EH (cell line): ENCODE measurements at regions not wholly inside any gene's neighbourhood (a gene's known extent, or its start where the extent isn't known, plus 50 kb on each side); places are given as distances from the start of the nearest gene placed in this dataset.
"Not testable (repeated sequence)": the region's sequence is repeated elsewhere in the genome, so short reads cannot be mapped to it uniquely, and the experiment has no call there.

ENCODE experiments used
- DNase-seq: peaks from one replicate; pipeline ENCODE4 v3.0.0-alpha.2; 2015; ENCODE audit warnings: low read depth

DNA sequence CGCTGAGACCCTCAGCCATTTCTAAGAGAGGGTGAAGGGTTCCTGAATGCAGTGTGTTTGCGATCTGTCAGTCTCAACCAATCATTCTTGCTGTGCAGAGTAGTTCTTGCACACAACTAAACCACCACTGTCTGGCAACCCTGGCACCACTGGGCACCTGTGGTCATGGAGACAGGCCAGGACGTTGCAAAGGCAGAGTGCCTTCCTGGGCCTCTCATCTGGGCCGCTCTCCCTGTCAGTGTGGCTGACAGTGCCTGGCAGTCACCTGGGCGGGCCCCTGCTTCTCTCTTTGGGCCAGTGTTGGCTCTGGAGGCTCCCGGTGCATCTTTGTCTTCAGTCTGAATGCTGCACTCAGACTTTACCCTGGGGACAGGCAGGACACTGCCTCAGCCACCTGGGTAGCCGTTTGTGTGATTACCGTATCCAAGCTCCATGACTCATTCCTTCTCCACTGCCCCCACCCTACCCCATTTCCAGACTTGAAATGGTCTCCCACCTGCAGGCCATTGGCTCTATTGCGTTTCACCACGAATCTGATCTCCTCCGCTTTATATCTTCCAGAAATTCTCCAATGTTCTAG is 104.6 kb upstream of the KLF13 start:
- DNase-seq, result no peak

DNA sequence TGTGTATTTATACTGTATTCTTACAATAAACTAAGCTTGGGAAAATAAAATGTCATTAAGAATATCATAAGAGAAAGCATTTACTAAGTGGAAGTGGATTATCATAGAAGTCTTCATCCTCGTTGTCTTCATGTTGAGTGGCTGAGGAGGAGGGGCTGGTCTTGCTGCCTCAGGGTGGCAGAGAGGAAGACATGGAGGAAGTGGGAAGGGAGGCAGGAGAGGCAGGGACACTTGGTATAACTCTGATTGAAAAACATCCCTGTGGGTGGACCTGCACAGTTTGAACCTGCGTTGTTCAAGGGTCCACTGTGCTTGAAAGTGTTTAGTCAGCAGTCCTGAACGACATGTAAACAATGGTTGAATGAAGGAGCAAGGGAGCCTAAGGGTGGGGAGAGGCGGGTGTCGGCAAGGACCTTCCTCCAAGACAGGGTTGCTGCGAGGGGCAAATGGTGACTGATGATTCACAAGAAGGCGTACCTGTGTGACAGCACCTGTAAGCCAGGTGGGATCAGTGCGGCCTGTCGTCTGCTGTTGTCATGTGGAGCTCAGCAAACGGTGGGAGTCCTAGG is 103.8 kb upstream of the KLF13 start:
- DNase-seq, result no peak

DNA sequence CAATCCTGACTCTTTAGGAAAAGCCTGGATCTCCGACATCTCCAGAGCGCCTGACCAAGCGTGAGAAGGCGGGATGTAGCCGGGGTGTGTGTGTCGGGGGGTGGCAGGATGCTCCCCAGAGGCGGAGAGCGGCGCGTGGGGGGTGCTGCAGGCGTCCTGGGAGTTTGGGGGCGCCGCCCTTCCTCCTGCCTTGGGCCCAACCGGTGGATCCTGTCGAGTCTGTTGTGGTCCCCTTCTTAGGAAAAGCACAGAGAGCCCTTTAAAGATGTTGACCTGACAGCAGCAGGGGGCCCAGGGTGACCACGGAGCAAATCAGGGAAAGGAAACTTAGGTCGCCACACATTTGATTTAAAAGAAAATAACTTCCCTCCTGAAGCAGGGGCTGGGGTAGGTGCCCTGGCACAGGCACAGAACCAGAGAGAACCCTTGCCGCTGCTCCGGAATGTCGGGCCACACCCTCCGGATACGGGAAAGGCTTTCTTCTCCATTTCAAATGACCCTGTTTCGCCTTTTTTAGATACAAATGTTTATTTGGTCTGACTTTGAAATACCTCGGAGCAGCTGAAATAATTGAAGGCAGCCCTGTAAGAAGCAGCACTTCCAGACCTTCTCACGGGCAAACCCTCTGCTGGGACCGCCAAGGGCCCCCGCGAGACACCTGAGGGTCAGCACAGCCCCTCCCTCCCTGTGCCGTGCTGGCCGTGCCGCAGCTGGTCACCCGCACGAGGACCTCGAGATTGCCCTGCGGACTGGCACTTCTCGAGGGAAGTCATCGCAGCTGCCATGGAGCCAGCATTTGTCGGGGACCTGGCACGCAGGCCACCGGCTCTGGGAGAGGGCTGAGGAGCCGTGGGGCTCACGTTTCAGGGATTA is 102.9 kb upstream of the KLF13 start:
- DNase-seq, result peak; percentile 21

DNA sequence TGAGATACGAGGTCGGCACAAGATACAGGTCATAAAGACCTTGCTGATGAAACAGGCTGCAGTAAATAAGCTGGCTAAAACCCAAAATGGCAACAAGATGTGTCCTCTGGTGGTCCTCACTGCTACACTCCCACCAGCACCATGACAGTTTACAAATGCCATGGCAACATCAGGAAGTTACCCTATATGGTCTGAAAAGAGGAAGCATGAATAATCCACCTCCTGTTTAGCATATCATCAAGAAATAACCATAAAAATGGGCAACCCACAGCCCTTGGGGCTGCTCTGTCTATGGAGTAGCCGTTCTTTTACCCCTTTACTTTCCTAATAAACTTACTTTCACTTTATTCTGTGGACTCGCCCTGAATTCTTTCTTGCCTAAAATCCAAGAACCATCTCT is 102.0 kb upstream of the KLF13 start:
- DNase-seq, result not testable (repeated sequence)

DNA sequence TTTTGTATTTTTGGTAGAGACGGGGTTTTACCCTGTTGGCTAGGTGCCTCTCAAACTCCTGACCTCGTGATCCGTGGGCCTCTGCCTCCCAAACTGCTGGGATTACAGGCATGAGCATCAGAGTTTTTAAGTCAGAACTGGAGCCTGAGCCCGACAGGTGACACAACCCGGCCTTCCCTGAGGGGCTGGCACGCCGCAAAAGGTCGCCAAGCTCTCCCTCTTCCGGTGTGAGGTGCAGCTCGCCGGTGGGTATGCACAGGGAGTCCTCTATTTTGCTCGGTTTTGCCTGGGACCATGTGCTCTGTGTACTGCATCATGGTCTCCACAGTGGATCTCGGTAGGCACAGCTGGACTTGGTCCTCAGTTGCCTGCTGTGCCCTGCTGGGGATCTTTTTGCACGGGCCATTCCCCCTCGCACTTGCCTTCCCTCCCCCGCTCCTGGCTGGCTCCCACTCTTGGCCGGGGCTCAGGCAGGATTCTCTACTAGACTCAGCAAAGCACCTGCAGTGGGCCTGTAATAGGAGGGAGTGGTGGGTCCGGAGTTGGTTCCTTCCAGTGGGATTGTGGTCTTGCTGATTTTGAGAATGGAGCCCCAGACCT is 101.2 kb upstream of the KLF13 start:
- DNase-seq, result no peak

DNA sequence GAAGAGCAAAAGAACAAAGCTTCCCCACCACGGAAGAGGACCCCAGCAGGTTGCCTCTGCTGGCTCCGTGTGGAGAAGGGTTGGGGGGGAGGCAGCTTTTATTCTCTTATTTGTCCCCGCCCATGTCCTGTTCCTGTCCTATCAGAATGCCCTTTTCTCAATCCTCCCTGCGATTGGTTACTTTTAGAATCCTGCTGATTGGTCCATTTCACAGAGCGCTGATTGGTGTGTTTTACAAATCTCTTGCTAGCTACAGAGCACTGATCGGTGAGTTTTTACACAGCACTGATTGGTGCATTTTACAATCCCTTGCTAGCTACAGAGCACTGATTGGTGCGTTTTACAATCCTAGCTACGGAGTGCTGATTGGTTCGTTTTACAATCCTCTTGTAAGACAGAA is 100.6 kb upstream of the KLF13 start:
- DNase-seq, result no peak

DNA sequence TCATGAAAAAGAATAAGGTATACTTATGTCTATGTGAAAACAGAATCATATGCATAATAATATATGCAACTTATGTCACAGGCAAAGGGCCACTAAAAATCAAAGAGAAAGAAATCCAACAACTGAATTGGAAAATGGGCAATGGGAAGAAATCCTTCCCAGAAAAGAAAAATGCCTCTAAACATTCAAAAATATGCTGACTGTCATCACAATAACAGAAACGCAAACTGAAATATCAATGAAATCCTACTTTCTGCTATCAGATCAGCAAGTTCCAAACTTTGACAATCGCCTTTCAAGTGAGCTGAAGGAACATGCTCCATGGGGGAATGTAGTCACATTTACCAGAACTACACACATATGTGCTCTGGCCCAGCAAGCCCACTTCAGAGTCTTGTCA is 99.4 kb upstream of the KLF13 start:
- DNase-seq, result no peak

DNA sequence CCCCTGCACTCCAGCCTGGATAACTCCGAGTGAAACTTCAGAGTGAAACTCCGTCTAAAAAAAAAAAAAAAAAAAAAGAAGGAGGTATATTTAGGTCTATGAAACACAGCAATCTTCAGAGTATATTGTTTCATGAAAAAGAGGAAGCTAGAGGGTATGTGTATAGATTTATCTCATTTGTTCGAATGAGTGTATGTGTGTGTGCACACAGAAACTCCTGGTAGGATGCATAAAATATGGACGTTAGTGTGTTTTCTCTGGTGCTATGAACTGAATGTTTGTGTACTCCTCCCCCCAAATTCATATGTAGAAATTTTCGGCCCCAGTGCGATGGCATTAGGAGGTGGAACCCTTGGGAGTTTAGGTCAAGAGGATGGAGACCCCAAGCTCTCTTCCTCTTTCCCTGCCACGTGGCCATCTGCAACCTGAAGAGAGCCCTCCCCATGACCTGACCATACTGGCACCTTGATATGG is 98.6 kb upstream of the KLF13 start:
- DNase-seq, result no peak

DNA sequence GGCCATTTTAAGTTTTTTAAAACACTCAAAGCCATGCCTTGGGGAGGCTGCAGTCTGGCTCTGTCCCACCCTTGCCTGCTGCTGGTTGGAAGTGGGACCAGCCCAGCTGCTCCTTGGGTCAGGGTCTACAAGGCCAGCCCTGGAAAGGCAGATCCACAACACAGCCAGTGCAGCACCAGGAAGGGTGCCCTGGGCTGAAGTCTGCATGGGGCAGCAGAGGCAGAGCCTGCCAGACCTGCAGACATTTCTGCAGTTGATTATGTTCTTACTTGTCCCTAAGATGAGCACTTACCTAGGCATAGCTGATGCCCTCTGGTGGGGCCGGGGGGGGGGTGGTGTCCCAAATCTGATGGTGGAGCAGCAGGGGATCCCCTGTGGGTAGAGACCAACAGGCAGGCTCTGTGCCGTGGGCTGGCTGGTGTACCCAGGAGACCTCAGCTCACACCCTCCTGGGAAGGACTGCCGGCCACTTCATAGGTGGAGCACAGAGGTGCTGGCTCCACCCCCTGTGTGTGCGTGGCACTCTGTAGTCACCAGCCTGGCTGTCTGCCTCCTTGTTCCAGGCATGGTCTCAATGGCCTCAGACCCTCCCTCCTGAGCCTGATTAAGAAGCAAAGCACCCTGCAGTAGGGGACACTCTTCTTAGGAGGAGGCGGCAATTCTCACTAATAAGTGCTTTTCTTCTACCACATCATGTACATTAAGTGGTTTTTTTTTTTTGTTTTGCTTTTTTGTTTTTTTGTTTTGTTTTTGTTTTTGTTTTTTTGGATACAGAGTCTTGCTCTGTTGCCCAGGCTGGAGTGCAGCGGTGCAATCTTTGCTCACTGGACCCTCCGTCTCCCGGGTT is 97.4 kb upstream of the KLF13 start:
- DNase-seq, result no peak

DNA sequence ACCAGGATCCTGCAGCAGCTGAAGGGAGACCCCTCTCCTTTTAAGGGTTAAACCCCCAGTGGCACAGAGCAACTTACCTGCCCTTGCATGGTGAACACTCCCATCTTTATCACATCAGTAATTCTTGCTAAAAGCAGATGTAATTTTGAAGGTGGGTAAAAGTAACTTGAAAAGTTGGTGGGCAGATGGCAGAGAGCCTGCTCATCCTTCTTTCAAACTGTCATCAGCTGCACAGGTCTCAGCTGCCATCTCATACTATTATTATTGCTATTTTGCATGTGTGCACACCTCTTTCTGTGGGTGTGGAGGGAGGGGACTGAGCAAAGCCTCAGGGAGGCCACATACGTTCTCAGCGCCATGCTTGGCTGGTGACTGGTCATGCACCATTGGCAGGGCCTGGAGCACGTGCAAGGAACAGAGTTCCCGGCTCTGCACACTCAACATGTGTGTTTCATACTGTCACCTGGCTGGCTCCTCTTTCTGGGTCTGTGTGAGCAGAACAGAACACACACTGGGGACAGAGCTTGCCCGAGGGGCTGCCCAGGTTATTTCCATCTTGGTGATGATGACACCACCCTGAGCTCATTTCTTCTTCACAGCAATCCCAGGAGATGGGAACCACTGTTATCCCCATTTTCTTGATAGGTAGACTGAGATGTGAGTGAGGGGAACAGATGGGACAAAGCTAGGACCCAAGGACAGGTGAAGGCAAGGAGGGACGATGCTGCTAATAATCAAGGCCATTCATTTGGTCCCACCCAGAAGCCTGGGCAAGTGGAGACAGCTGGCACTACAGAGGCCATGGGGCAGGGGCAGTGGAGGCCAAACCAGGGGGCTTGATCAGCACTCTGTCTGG is 95.8 kb upstream of the KLF13 start:
- DNase-seq, result no peak

DNA sequence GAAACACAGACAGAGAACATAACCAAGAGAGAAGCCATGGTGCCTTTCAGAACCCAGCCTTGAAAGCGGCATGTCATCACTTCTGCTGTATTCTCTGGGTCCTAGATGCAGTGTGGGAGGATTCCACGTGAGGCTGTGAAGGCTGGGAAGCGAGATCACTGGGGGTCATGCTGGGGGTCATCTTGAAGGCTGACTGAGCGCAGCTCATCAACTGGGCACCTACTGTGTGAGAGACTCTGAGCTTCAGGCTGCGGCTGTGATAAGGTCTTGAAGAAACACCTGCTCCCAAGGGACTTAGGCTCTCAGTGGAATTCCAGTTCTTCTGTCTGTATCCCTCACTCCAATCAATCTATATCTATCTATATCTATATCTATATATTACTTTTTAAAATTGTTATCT is 91.8 kb upstream of the KLF13 start:
- DNase-seq, result no peak

DNA sequence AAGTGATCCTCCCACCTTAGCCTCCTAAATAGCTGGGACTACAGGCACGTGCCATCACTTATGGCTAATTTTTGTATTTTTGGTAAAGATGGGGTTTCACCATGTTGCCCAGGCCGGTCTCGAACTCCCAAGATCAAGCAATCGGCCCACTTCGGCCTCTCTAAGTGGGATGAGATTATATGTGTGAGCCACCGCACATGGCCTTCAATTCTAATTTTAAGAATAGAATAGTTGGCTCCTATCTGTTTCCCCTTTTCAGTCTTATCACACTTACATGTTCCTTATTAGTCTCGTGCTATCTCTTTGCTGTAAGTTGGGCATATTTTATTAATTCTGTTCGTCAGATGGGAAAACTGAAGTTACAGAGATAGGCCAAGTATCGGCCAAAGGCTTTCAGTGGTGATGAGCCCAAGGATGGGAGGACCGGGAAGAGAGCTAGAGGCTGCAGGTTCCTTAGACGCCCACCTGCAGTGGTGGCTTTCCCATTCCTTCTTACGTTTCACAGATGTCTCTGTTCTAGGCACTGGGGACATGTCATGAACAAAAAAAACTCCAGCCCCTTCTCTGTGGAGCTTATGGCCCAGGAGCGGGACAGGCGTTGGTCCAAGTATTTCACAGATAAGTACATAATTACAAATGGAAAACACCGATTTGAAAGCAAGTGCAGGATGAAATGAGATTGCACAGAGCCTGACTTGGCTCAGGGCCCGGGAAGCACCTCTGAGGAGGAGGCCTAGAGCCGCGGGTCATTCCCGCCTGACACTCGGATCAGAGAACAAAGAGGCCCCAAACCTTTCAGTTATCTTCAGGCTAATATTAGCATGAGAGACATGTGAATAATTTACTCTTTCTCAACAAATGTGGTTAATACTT is 91.1 kb upstream of the KLF13 start:
- peak; percentile 12 for DNase-seq

DNA sequence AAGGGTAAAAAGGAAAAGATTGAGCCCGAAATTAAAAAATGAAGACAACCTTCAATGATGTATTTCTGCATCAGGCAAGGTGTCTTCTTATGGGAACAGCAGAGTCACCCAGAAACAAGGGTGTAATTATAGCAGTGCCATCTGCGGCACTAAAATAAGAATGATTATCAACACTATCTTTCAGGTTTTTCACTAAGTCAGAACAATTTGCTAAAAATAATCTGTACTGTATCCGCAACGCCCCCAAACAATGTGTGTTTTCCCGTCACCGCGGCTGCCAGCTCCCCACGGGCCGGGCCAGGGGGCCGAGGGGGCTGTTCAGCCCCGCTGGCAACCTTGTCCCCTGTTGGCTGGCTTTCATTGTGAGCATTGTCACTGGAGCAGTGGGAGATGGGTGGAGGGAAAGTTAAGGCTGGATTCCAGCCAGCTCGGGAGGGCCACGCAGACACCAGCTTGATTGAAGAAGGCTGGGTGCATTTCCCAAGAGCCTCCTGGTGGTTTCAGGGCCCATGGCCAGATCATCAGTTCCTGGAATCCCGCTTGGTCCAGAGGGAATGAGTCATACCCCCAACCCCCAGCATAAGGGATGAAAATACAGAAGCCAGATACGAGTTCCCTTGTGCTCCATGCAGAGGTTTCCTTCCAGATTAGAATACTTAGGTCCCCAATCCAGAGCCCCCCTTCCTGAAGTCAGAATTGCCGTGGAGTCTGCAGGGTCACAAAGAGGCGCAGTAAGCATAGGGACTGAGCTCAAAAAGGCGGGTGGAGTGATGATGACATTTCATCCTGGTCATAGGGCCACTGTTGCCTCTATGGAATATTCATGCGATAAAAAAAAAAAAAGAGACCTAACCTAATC is 90.2 kb upstream of the KLF13 start:
- DNase-seq, result peak; percentile 96

DNA sequence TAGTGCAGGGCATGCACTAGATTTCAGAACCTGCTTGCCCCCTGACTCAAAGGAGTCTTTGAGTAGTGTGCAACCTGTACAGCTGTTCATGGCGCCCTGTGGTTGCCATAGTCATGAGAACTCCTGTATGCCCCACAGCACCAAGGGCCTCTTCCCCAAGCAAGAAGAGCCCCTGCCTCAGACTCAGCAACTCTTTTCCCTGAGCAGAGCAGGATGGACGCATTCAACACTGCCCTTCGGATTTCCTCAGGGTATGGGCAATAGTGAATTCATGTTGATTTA is 89.7 kb upstream of the KLF13 start:
- no peak for DNase-seq

DNA sequence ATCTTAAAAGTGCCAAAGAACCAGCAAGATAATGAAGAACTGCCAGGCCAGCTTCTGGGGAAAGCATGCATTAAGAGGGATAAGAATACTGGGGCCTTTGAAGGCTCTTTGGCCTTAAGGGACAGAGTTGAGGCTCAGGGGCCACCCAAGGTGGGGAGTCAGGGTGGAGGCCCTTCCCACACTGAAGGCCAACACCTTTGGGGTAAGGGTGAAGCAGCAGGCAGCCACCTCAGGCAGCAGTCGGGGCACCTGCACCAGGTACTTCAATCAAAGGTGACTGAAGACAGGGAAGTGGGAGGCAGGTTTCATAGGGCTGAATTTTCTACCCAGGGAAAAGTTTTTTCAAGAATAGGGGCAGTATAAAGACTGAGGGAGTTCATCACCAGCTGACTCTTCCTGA is 87.7 kb upstream of the KLF13 start:
- no peak for DNase-seq

DNA sequence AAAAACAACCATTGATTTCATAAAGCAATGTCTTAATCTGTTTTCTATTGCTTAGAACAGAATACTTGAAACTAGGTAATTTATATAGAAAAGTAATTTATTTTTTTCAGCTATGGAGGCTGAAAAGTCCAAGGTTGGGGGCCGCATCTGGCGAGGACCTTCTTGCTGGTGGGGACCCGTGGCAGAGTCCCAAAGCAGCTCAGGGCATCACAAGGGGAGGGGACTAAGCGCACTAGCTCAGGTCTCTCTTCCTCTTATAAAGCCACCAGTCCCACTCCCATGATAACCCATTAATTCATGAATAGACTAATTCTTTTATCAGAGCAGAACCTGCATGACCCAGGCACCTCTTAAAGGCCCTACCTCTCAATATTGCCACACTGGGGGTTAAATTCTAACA is 87.2 kb upstream of the KLF13 start:
- no peak for DNase-seq

DNA sequence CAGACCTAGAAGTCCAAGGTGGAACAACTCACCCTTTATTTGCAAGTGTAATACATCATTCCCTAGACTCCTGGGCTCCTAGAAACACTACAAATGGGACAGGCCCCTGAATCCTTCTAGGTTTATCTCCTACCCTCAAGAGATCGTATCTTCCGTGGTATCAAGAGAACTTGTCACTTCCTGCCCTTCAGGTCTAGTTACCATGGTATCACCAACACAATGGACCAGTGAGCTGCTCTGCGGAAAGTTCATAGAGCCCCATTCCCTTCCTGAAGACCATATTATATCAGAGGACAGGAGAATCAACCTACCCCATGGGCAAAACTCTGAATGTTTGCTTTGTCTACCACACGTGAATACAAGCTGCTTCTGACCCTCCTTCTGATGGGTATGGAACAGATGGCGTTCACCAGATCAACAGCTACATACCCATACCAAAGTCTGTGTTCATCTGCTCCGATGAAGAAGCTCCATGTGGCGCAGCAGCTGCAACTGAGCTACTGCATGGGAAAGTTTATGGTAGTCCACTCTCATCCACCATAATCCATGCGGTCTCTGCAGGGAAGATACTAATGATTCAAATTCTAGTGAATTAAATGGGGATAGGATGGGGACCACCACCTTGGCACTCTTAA is 84.6 kb upstream of the KLF13 start:
- DNase-seq, result no peak

DNA sequence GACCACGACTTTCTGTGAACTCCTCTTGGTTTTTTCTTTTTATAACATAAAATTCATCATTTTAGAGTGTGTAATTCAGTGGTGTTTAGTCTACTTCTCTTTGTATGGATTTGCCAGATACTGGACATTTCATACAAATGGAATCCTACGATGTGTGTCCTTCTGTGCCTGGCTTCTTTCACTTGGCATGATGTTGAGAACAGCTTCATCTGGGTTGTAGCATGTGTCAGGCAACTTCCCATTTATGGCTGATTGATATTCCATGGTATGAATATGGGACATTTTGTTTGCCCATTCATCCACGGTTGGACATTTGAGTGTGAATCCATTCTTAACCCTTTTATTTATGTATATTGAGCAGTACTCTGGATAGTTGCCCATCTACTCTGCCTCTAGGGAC is 82.7 kb upstream of the KLF13 start:
- DNase-seq, result no peak

DNA sequence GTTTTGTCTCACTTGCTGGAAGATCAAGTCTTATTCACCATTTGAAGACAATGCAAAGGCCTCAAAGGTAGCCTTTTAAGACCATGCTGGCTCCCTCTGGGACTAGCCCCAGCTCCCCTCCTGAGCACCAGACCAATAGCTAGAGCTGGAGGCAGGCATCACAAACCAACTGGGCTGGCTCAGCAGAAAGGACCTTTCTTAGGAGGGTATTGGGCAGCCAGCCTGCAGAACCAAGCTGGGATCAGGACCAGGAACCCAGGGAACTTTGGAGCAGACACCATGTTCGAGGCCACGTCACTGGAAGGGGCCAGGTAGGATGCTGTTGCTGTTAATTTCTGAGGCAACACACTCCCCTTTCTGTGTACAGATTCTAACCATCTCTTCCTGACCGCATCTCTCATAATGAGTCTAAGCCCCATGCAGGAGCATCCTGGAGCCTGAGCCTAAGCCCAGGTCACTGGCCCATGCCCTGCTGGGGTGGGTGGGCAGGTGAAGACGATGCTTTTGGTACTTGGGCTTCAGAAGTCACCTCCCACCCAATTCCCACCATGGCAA is 81.4 kb upstream of the KLF13 start:
- DNase-seq, result no peak
